Limb (tissue), 2 donors: ENCODE measurements at regions not wholly inside any gene's neighbourhood (a gene's known extent, or its start where the extent isn't known, plus 50 kb on each side); places are given as distances from the start of the nearest gene placed in this dataset.

ENCODE experiments used
- DNase-seq, 2 donors: peaks; one replicate each; pipeline ENCODE4 v3.0.0-alpha.2; 2016; ENCODE audit errors: extremely low spot score in 2 of 2

GRCh38 chr6:62479697-62480220 lies 193.7 kb upstream of the KHDRBS2 start:
- no peak for DNase-seq

DNA sequence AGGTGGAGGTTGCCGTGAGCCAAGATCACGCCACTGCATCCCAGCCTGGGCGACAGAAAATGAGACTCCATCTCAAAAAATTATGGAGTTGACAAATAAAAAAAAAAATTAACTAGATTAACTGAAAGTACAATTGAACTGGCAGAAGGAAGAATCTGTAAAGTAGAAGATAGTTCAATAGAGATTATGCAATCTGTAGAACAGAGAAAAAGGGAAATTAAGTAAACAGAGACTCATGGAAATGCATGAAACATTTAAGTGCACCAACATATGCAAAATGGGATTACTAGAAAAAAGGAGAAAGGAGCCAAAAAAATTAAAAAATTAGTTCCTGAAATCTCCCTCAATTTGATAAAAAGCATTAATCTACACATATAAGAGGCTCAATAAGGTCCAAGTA lies 188.8 kb upstream of the KHDRBS2 start:
- no peak for DNase-seq

DNA sequence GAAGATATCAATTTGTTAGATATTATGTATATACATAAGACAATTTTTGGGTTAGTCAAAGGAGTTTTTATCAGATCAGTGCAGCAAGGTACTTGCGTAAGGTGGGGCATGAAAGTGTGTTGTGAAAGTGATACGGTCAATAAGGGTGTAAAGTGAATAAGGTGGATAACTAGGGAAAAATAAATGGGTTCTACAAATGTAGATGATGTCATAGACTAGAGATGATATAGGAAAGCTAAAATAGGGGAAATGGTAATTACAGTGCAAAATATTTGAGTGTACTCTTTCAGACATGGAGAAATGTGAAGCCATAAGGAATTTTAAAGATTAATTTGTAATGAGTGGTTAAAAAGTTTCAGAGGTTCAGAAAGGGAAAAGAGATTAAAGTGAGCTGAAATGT lies 180.6 kb upstream of the KHDRBS2 start:
- DNase-seq = no peak

GRCh38 chr6:62465206-62465605 lies 179.2 kb upstream of the KHDRBS2 start:
- DNase-seq = no peak

GRCh38 chr6:62452586-62452985 lies 166.6 kb upstream of the KHDRBS2 start:
- no peak for DNase-seq

- DNase-seq = no peak
These were observed 160.8 kb upstream of the KHDRBS2 start for GRCh38 chr6:62446647-62447316.

GRCh38 chr6:62445521-62445920 lies 159.5 kb upstream of the KHDRBS2 start:
- no peak for DNase-seq

DNA sequence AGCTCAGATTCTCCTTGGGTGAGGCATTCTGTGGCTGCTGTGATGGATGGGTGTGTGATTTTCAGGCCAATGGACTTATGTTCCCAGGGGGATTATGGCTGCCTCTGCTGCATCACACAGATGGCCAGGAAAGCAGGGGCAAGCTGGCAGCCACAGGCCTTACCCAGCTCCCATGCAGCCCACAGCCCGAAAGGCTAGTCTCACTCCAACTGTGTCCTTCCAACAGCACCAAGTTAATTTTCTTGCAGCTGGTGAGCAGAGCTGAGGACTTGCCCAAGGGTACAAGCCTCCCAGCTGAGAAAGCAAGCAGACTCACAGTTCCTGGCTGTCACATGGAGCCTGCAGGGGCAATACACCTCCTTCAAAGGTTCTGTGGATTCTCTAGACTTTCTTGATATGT lies 155.2 kb upstream of the KHDRBS2 start:
- no peak for DNase-seq

DNA sequence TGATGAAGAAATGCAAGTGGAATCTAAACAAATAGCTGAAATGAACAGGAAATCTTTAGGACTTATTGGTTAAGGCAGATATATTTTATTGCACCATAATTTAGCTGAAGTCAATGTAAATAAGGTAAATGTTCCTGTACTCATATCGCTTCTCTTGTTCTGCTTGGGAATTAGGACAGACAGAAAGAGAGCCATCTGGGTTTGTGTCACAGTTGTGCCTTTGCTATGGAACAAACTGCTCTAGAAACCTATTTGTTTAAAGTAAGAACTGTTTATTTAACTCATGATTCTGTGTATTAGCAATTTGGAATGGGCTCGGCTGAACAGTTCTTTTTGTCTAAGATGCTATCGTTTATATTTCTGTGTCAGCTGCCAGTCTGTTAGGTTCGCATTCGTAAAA lies 143.8 kb upstream of the KHDRBS2 start:
- DNase-seq = no peak

DNA sequence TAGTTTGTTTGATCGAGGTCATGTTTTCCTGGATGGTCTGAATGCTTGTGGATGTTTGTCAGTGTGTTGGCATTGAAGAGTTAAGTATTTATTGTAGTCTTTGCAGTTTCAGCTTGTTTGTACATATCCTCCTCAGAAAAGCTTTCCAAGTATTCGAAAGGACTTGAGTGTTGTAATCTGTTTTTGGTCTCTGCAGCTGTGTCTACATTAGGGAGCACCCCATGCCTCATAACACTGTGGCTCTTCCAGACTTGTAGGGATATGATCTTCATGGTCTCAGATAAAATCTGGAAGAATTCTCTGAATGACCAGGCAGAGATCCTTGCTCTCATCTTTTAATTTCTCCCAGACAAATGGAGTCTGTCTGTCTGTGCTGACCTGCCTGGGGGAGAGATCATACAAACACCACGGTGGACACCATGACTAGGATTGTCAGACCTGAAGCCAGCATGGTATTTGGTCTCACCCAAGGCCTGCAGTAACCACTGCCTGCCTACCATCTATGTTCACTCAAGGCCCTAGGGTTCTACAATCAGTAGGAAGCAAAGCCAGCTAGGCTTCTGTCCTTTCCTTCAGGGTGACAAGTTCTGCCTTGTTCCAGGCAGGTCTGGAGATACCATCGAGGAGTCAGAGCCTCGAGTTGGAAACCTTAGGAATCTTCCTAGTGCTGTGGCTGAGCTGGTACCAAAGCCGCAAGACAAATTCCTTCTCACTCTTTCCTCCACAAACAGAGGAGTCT lies 114.7 kb upstream of the KHDRBS2 start:
- DNase-seq = no peak

GRCh38 chr6:62393608-62394007 lies 107.6 kb upstream of the KHDRBS2 start:
- DNase-seq = no peak

DNA sequence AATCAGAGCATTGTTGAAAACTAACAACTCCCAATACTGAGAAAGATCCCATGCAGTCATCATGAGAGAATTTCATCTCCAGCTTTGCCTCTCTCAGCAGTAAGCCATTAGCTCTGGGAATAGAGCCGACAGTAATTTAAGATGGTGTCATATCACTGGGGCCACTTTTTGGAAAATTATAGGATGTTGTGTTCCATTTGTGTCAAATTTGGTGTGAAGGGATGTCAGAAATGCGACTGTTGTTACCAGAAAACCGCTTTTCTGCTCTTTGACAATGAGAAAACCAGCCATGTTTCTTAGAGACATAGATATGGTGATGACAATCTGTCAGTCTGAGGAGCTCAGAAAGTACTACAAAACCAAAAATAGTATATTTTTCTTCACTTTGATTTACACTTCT lies 106.3 kb upstream of the KHDRBS2 start:
- DNase-seq = no peak

DNA sequence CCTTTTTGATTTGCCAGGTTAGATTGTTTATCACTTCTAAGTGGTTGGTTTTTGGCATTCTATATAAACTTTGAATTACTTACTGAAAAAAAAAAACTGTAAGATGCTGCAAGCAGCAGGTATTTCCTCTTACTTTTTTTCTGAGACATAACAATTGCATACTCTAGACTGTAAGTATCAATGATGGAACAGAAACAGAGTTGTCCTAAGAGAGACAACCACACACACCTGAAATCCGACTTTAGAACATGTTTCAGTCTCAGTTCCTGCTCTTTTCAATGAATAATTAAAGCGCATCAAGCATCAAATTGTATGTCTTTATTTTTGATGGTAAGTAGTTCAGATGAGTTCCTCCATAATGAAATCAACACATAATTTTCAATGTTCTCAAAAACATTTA lies 105.3 kb upstream of the KHDRBS2 start:
- DNase-seq = no peak

DNA sequence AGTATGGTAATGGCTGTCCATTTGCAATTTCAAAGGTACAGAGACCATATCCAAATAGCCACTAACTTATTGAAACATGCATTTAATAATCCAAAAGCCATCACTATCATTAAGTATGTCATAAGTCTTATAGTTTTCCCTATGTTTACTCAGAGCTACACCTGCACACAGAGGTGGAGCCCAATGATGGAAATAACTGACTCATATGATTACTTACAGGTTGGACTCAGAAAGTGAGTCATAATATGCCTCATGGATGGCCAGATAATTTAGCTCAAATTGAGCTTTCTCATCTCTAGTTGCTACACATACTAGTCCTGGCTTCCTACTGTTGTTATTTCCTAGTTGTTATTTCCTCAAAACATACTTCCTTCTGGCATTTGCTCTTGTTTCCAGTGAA lies 104.4 kb upstream of the KHDRBS2 start:
- DNase-seq = no peak

DNA sequence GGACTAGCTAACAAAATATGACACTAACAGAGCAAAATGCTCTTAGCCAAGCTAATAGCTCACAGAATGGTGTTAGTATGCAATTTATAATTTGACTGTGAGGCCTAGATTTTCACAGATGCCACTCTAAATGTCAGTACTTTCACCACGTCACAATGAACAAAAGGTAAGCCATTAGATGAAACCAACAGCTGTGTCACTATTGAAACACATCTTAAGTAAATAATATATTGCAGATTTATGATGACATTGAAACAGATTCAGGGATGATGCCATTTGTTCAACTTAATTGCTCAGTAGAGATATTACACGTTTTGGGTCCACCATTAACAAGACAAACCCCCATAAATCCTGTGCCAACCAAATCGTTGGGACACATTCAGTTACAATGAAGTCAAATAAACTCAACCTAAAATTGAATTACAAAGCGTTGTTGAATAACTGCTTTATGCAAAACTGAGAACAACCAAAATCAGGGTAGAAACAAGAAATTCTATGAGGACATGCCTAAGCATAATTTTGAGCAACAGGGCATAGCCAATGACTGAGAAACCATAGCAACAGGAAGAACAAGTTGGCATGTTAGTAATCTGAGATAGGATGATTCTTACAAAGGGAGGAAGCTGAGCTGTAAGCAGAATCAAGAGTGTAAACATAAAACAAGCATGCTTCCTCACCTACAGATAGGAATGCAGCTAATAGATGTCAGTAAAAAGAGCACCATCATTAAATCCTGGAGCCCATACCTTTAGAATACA lies 85.6 kb upstream of the KHDRBS2 start:
- no peak for DNase-seq

- DNase-seq = no peak
These were observed 81.6 kb upstream of the KHDRBS2 start for GRCh38 chr6:62367601-62368000.

DNA sequence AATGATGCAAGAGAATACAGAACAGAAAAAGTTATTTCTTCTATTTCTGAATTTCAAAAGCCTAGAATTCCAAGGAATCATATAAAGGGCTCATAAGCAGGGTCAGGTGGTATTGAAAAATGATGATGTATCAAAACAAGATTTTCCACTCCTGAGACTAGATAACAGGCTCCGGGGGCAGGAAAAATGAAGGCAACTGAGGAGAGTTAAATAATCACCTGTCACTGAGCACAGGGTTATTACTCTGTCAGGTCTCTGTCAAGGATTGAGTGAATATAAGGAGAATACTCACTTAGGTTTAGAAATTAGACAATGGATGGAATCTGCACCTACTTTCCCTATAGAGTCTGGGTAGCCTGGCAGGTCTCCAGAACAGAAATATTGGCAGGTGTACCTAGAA lies 76.1 kb upstream of the KHDRBS2 start:
- no peak for DNase-seq

- DNase-seq = no peak
These were observed 71.8 kb upstream of the KHDRBS2 start for GRCh38 chr6:62357835-62358234.

GRCh38 chr6:62354261-62354660 lies 68.2 kb upstream of the KHDRBS2 start:
- DNase-seq = no peak

GRCh38 chr6:62345962-62346689 lies 60.1 kb upstream of the KHDRBS2 start:
- DNase-seq = no peak

- no peak for DNase-seq
These were observed 59.4 kb upstream of the KHDRBS2 start for GRCh38 chr6:62345446-62345845.

DNA sequence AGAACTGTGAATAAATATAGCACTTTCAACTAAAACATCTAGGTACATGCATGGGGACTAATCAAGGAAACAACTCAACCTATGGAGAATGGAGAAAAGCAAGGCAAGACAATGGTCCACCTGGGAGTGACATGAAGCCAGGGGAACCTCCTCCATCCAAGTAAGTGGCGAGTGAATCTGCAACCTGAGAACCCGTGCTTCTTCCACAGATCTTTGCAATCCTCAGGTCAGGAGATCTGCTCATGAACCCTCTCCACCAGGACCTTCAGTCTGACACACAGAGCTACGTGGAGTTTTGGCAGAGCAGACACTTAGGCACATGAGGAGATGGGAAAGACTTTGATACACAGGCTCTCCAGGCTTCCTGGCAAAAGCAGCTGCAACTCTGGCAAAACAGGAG lies 58.8 kb upstream of the KHDRBS2 start:
- DNase-seq = no peak
